HG02852 (cell line): ENCODE measurements at regions not wholly inside any gene's neighbourhood (a gene's known extent, or its start where the extent isn't known, plus 50 kb on each side); places are given as distances from the start of the nearest gene placed in this dataset.
A peak's percentile ranks its signal among the peaks of the same experiment; 100 is the strongest.

Source experiments
- ATAC-seq: cut with Tn5 transposase; IDR thresholded peaks from one replicate; pipeline ENCODE4 v1.9.1; 2021; ENCODE audit warnings: mild to moderate bottlenecking, moderate library complexity; ENCODE audit not compliant: unreplicated experiment

GRCh38 chr1:63112155-63112900, 210.0 kb upstream of the FOXD3 start:
- ATAC-seq, result no peak

GRCh38 chr1:63115527-63115926, 206.8 kb upstream of the FOXD3 start:
- no peak for ATAC-seq

GRCh38 chr1:63116016-63116415, 206.4 kb upstream of the FOXD3 start:
- ATAC-seq, result no peak

GRCh38 chr1:63119575-63120155, 202.7 kb upstream of the FOXD3 start:
- ATAC-seq, result no peak

GRCh38 chr1:63122079-63122478, 200.3 kb upstream of the FOXD3 start:
- ATAC-seq, result peak; percentile 46

GRCh38 chr1:63124666-63125191, 197.6 kb upstream of the FOXD3 start:
- peak; percentile 80 for ATAC-seq

- no peak for ATAC-seq
These were observed 196.3 kb upstream of the FOXD3 start for GRCh38 chr1:63126104-63126503.

GRCh38 chr1:63127376-63127775, 195.0 kb upstream of the FOXD3 start:
- no peak for ATAC-seq

- ATAC-seq, result no peak
These were observed 193.8 kb upstream of the FOXD3 start for GRCh38 chr1:63128556-63128955.

- ATAC-seq, result no peak
These were observed 193.2 kb upstream of the FOXD3 start for GRCh38 chr1:63129184-63129583.

- no peak for ATAC-seq
These were observed 192.5 kb upstream of the FOXD3 start for GRCh38 chr1:63129855-63130254.

GRCh38 chr1:63134501-63135173, 187.7 kb upstream of the FOXD3 start:
- ATAC-seq, result no peak

GRCh38 chr1:63135174-63135512, 187.2 kb upstream of the FOXD3 start:
- no peak for ATAC-seq

- no peak for ATAC-seq
These were observed 186.6 kb upstream of the FOXD3 start for GRCh38 chr1:63135801-63136200.

- ATAC-seq, result no peak
These were observed 180.4 kb upstream of the FOXD3 start for GRCh38 chr1:63142001-63142400.

GRCh38 chr1:63143482-63143881, 178.9 kb upstream of the FOXD3 start:
- no peak for ATAC-seq

- ATAC-seq, result no peak
These were observed 174.6 kb upstream of the FOXD3 start for GRCh38 chr1:63147783-63148182.

GRCh38 chr1:63148825-63149645, 173.3 kb upstream of the FOXD3 start:
- no peak for ATAC-seq

GRCh38 chr1:63152572-63152971, 169.8 kb upstream of the FOXD3 start:
- ATAC-seq, result no peak

GRCh38 chr1:63155437-63155836, 166.9 kb upstream of the FOXD3 start:
- no peak for ATAC-seq

GRCh38 chr1:63157085-63157484, 165.3 kb upstream of the FOXD3 start:
- ATAC-seq, result no peak
